Psoas muscle (tissue), 7 donors: ENCODE measurements at regions not wholly inside any gene's neighbourhood (a gene's known extent, or its start where the extent isn't known, plus 50 kb on each side); places are given as distances from the start of the nearest gene placed in this dataset.
A peak's percentile ranks its signal among the peaks of the same experiment; 100 is the strongest.

Source experiments
- ATAC-seq, 4 donors: fragments of 200-7000 bp; cut with Tn5 transposase; one replicate each; pipeline ENCODE4 v1.9.1; 2020; ENCODE audit warnings: moderate library complexity in 3 of 4, mild to moderate bottlenecking in 2 of 4
- DNase-seq, 2 donors: peaks; one replicate each; pipeline ENCODE4 v3.0.0-alpha.2; 2020
- H3K27ac ChIP-seq: fragments of 200-600 bp; one replicate; pipeline ENCODE4 v1.8.0; 2022
- H3K27me3 ChIP-seq, 3 donors: fragments of 200-600 bp in 1 of 3; one replicate each; pipeline versions ENCODE4 v1.6.1 to v1.8.0; 2013 to 2022; ENCODE audit warnings: low read length in 2 of 3, mild to moderate bottlenecking in 2 of 3, moderate library complexity in 1 of 3; ENCODE audit not compliant: insufficient read depth in 3 of 3
- H3K36me3 ChIP-seq, 2 donors: fragments of 200-600 bp in 1 of 2; one replicate each; pipeline versions ENCODE4 v1.6.1 to v1.8.0; 2013 to 2022; ENCODE audit warnings: low read depth in 1 of 2, mild to moderate bottlenecking in 1 of 2, moderate library complexity in 1 of 2; ENCODE audit not compliant: insufficient read depth in 1 of 2
- H3K4me1 ChIP-seq: fragments of 200-600 bp; one replicate; pipeline ENCODE4 v1.8.0; 2022
- H3K4me3 ChIP-seq: fragments of 200-600 bp; one replicate; pipeline ENCODE4 v1.8.0; 2022; ENCODE audit warnings: mild to moderate bottlenecking
- H3K9me3 ChIP-seq: fragments of 200-600 bp; one replicate; pipeline ENCODE4 v1.8.0; 2022
- CTCF ChIP-seq: fragments of 200-600 bp; IDR thresholded peaks from one replicate; pipeline ENCODE4 v1.8.0; 2022; ENCODE audit warnings: antibody characterized with exemption
- WGBS, 3 donors: extraction: QIAGEN DNeasy Blood & Tissue Kit; methylation state at CpG; one replicate each; pipeline versions ENCODE4 v1.1.6 to v1.1.7; 2013; 5-methylcytosine and 5-hydroxymethylcytosine counted together
- intact Hi-C, 2 donors: fragments of 100-400 bp; cut with DNase I; formaldehyde crosslinking; loops; one replicate each; pipeline versions ENCODE4 v1.11.0 to v1.14.2; 2022
- donor health status: healthy with polysubstance abuse.
- donor health status: DM: no; HTN: no; CAD: no; lungs with moderate emphysema.
- donor health status: Bipolar disorder and iron deficiency.
- donor health status: healthy.
- donor health status: DM: yes; HTN: yes; CAD: no.
- donor health status: DM: no; HTN: no; CAD: no.
- donor health status: DM: yes; HTN: yes; CAD: no.

DNA sequence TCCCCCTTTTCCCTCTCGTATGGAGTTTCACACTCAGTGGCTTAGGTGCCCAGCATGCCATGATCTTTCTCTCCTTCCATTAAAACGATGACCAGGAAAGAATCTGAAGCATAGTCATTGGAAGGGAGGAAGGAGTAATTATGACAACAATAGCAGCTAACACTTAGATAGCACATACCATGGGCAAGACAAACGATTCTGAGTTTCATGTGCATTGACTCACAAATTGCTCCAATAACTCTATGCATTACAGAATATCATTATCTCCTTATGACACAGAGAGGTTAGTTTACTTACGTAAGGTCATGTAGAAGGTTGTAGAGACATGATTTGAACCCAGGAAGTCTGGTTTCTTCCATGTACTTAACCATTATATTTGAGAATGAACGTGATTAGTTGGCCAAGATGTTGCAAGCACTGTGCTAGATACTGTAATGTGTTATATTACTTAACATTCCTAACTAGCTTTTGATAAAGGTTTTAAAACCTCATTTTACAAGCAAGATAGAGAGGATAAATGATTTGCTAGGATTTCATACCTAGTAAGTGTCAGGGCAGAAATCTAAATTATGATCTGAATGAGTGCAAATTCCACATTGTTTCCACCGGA, 162.4 kb downstream of the CAND1 start:
- WGBS, 3 donors = 32 to 53% (median 37%) methylated on average over 6 of the region's 6 CpGs
- H3K27me3 ChIP-seq = no peaks in the 10 kb centered on the region
- intact Hi-C loops = no loop called here
- H3K4me1 ChIP-seq = peaks cover 29% of the 10 kb centered on the region
- no peak overlapping the region for H3K4me3 ChIP-seq
- no peak for ATAC-seq
- H3K36me3 ChIP-seq = no peaks in the 10 kb centered on the region
- DNase-seq = no peak
- peak overlapping the region; percentile 41 for H3K27ac ChIP-seq
- TF ChIP-seq CTCF = no peak
- no peaks in the 10 kb centered on the region for H3K9me3 ChIP-seq

GRCh38 chr12:67433385-67434175, 164.4 kb downstream of the CAND1 start:
- Histone ChIP-seq H3K9me3 (no peaks in the 10 kb centered on the region), H3K27ac (no peak overlapping the region), H3K4me3 (no peak overlapping the region), H3K36me3 (no peaks in the 10 kb centered on the region), H3K4me1 (peaks cover 29% of the 10 kb centered on the region), H3K27me3 (no peaks in the 10 kb centered on the region)
- DNase-seq = no peak
- intact Hi-C loops = no loop called here
- no peak for ATAC-seq
- WGBS, 3 donors = 78 to 93% (median 87%) methylated on average over 6 of the region's 6 CpGs
- no peak for TF ChIP-seq CTCF

DNA sequence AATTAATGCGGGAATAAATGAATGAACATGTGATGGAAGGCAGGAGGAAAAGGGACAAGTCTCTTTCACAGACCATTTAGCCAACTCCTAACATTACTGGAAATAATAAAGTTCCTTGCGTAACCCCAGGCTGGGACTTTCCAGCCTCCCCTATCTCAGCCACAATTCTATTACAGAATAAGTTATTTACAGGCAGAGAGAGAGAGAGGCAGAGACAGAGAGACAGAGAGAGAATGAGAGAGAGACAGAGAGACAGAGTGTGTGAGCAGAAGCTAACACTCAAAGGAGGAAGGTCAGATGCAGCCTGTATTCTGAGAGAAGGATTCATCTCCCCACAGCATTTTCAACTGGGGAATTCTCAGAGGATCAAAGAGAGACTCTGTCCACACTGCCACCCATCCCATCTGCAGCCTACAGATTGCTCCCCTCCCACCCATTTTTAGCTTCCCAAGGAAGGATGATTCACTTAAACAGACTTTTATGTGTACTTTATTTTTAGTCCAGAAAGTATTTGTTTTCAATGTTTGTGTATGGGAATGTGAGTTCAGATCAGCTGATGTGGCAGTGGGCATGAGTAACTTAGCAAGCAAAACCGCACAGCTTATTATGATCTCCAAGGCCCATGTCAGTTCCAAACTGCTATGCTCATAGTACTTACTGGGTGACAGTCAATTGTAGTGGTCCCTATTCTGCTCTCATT, 165.7 kb downstream of the CAND1 start:
- intact Hi-C loops = no loop called here
- H3K27ac ChIP-seq = peak overlapping the region; percentile 73
- ATAC-seq = peak; percentile 35 to 78 (median 66)

GRCh38 chr12:67436230-67436629, 167.1 kb downstream of the CAND1 start:
- WGBS, 3 donors = 66 to 81% (median 76%) methylated on average over 2 of the region's 2 CpGs
- no peak overlapping the region for H3K27ac ChIP-seq

More for the DNA sequence above, 165.7 kb downstream of the CAND1 start:
- Histone ChIP-seq H3K9me3 (no peaks in the 10 kb centered on the region), H3K27me3 (no peaks in the 10 kb centered on the region), H3K36me3 (no peaks in the 10 kb centered on the region), H3K4me3 (no peak overlapping the region), H3K4me1 (peaks cover 29% of the 10 kb centered on the region)
- no peak for DNase-seq
- 35 to 75% (median 64%) methylated on average over 3 of the region's 3 CpGs for WGBS, 3 donors
- no peak for TF ChIP-seq CTCF

More at GRCh38 chr12:67436230-67436629, 167.1 kb downstream of the CAND1 start:
- H3K9me3 ChIP-seq = no peaks in the 10 kb centered on the region
- ATAC-seq (no peak), DNase-seq (no peak)
- H3K36me3 ChIP-seq = no peaks in the 10 kb centered on the region
- H3K27me3 ChIP-seq = no peaks in the 10 kb centered on the region
- H3K4me3 ChIP-seq = no peak overlapping the region
- no peak for TF ChIP-seq CTCF
- intact Hi-C loops = no loop called here
- peaks cover 25% of the 10 kb centered on the region for H3K4me1 ChIP-seq
